Astrocyte (in vitro differentiated cells and primary cell): ENCODE measurements at regions not wholly inside any gene's neighbourhood (a gene's known extent, or its start where the extent isn't known, plus 50 kb on each side); places are given as distances from the start of the nearest gene placed in this dataset.

Experiments
- DNase-seq: peaks from one replicate; pipeline ENCODE4 v3.0.0-alpha.2; 2010; ENCODE audit warnings: low read depth
- FAIRE-seq: peaks from 2 replicates; lab custom pipeline; 2011; peaks lifted over from hg19 to GRCh38; lab: Jason Lieb, UNC
- H2AFZ ChIP-seq: 2 replicates; pipeline ENCODE4 v1.6.0; 2012; ENCODE audit warnings: low read depth, low read length, inconsistent platforms
- H3K27ac ChIP-seq: 2 replicates; pipeline ENCODE4 v1.5.1; 2011; ENCODE audit warnings: low read depth, low read length, inconsistent platforms
- H3K27me3 ChIP-seq: 2 replicates; pipeline ENCODE4 v1.6.0; 2011; ENCODE audit warnings: low read length, inconsistent platforms; ENCODE audit not compliant: insufficient read depth
- H3K36me3 ChIP-seq: 2 replicates; pipeline ENCODE4 v1.5.1; 2011; ENCODE audit warnings: low read length, inconsistent platforms; ENCODE audit not compliant: insufficient read depth
- H3K4me1 ChIP-seq: 2 replicates; pipeline ENCODE4 v1.5.1; 2011; ENCODE audit warnings: low read length, inconsistent platforms; ENCODE audit not compliant: insufficient read depth
- H3K4me2 ChIP-seq: 2 replicates; pipeline ENCODE4 v1.6.0; 2012; ENCODE audit warnings: low read length, inconsistent platforms
- H3K4me3 ChIP-seq: 2 replicates; pipeline ENCODE4 v1.5.1; 2011; ENCODE audit warnings: low read depth, mild to moderate bottlenecking, low read length, inconsistent platforms; ENCODE audit not compliant: insufficient read depth
- H3K79me2 ChIP-seq: 2 replicates; pipeline ENCODE4 v1.6.0; 2012; ENCODE audit warnings: mild to moderate bottlenecking, low read length, inconsistent platforms; ENCODE audit not compliant: insufficient read depth
- H3K9ac ChIP-seq: 2 replicates; pipeline ENCODE4 v1.6.0; 2012; ENCODE audit warnings: mild to moderate bottlenecking, low read length, inconsistent platforms
- H3K9me3 ChIP-seq: 2 replicates; pipeline ENCODE4 v1.5.1; 2012; ENCODE audit warnings: low read depth, mild to moderate bottlenecking, low read length, inconsistent platforms; ENCODE audit not compliant: insufficient read depth
- H4K20me1 ChIP-seq: 2 replicates; pipeline ENCODE4 v1.6.0; 2012; ENCODE audit warnings: low read length, inconsistent platforms; ENCODE audit not compliant: insufficient read depth
- H3K27ac Mint-ChIP-seq: one replicate; pipeline ENCODE4 v1.8.0; 2021; ENCODE audit warnings: mild to moderate bottlenecking, mixed read lengths; ENCODE audit not compliant: unreplicated experiment
- H3K27me3 Mint-ChIP-seq: one replicate; pipeline ENCODE4 v1.8.0; 2021; ENCODE audit warnings: low read depth, mixed read lengths; ENCODE audit not compliant: unreplicated experiment
- H3K36me3 Mint-ChIP-seq: one replicate; pipeline ENCODE4 v1.8.0; 2021; ENCODE audit warnings: low read depth, mixed read lengths; ENCODE audit not compliant: unreplicated experiment
- H3K4me1 Mint-ChIP-seq: one replicate; pipeline ENCODE4 v1.8.0; 2021; ENCODE audit warnings: low read depth, mixed read lengths; ENCODE audit not compliant: unreplicated experiment
- H3K4me3 Mint-ChIP-seq: one replicate; pipeline ENCODE4 v1.8.0; 2021; ENCODE audit warnings: mild to moderate bottlenecking, moderate library complexity, mixed read lengths; ENCODE audit not compliant: unreplicated experiment
- H3K9me3 Mint-ChIP-seq: one replicate; pipeline ENCODE4 v1.8.0; 2021; ENCODE audit warnings: mild to moderate bottlenecking, mixed read lengths; ENCODE audit not compliant: unreplicated experiment
- CTCF ChIP-seq: IDR thresholded peaks from 2 replicates; pipeline ENCODE4 v1.5.1; 2011; ENCODE audit warnings: low read depth, mild to moderate bottlenecking, inconsistent platforms, low read length, moderate library complexity; ENCODE audit not compliant: insufficient read depth
- EZH2 ChIP-seq: IDR thresholded peaks from 2 replicates; pipeline ENCODE4 v1.6.1; 2012; ENCODE audit warnings: mild to moderate bottlenecking, low read length, inconsistent platforms; ENCODE audit not compliant: insufficient read depth

- no peaks in the 10 kb centered on the region for H3K36me3 ChIP-seq
- no peak overlapping the region for H3K9ac ChIP-seq
- no peaks in the 10 kb centered on the region for H3K4me1 ChIP-seq
- no peak for TF ChIP-seq EZH2
- TF ChIP-seq CTCF: no peak
- Mint-ChIP-seq H3K4me3 (no peak overlapping the region), H3K4me1 (peaks cover 13% of the 10 kb centered on the region), H3K27me3 (peaks cover 11% of the 10 kb centered on the region), H3K36me3 (no peaks in the 10 kb centered on the region), H3K27ac (no peak overlapping the region), H3K9me3 (no peaks in the 10 kb centered on the region)
- no peak for FAIRE-seq
- no peaks in the 10 kb centered on the region for H3K79me2 ChIP-seq
- H3K4me3 ChIP-seq: no peak overlapping the region
- H3K4me2 ChIP-seq: no peak overlapping the region
- no peaks in the 10 kb centered on the region for H3K27me3 ChIP-seq
- H4K20me1 ChIP-seq: no peaks in the 10 kb centered on the region
- DNase-seq: no peak
- H3K27ac ChIP-seq: no peak overlapping the region
- H2AFZ ChIP-seq: no peak overlapping the region
- no peaks in the 10 kb centered on the region for H3K9me3 ChIP-seq
These were observed 139.3 kb upstream of the WDR11 start for GRCh38 chr10:120711860-120712259.

GRCh38 chr10:120713573-120714205 is 137.5 kb upstream of the WDR11 start:
- no peaks in the 10 kb centered on the region for H3K36me3 Mint-ChIP-seq
- Histone ChIP-seq H2AFZ (no peak overlapping the region), H3K27ac (no peak overlapping the region), H3K36me3 (no peaks in the 10 kb centered on the region), H3K4me3 (no peak overlapping the region), H3K79me2 (no peaks in the 10 kb centered on the region), H3K4me1 (no peaks in the 10 kb centered on the region), H3K27me3 (no peaks in the 10 kb centered on the region), H3K4me2 (no peak overlapping the region), H3K9ac (no peak overlapping the region), H3K9me3 (no peaks in the 10 kb centered on the region), H4K20me1 (no peaks in the 10 kb centered on the region)
- no peak overlapping the region for H3K4me3 Mint-ChIP-seq
- DNase-seq: no peak
- no peaks in the 10 kb centered on the region for H3K9me3 Mint-ChIP-seq
- peaks cover 17% of the 10 kb centered on the region for H3K4me1 Mint-ChIP-seq
- H3K27ac Mint-ChIP-seq: no peak overlapping the region
- no peak for FAIRE-seq
- H3K27me3 Mint-ChIP-seq: peaks cover 11% of the 10 kb centered on the region
- TF ChIP-seq EZH2 (no peak), CTCF (no peak)

- no peak for FAIRE-seq
- no peaks in the 10 kb centered on the region for H3K27me3 ChIP-seq
- H3K9me3 Mint-ChIP-seq: no peaks in the 10 kb centered on the region
- no peaks in the 10 kb centered on the region for H3K9me3 ChIP-seq
- H3K27me3 Mint-ChIP-seq: peaks cover 11% of the 10 kb centered on the region
- no peaks in the 10 kb centered on the region for H3K4me1 ChIP-seq
- H2AFZ ChIP-seq: no peak overlapping the region
- no peak overlapping the region for H3K27ac ChIP-seq
- TF ChIP-seq EZH2 (no peak), CTCF (no peak)
- no peaks in the 10 kb centered on the region for H3K36me3 Mint-ChIP-seq
- H3K36me3 ChIP-seq: no peaks in the 10 kb centered on the region
- no peak overlapping the region for H3K4me3 Mint-ChIP-seq
- H3K4me3 ChIP-seq: no peak overlapping the region
- no peak overlapping the region for H3K9ac ChIP-seq
- H3K4me1 Mint-ChIP-seq: peaks cover 17% of the 10 kb centered on the region
- DNase-seq: no peak
- no peaks in the 10 kb centered on the region for H4K20me1 ChIP-seq
- no peaks in the 10 kb centered on the region for H3K79me2 ChIP-seq
- H3K27ac Mint-ChIP-seq: no peak overlapping the region
- H3K4me2 ChIP-seq: no peak overlapping the region
These were observed 136.0 kb upstream of the WDR11 start for GRCh38 chr10:120715171-120715570.
